C4-2B (cell line): ENCODE measurements at regions not wholly inside any gene's neighbourhood (a gene's known extent, or its start where the extent isn't known, plus 50 kb on each side); places are given as distances from the start of the nearest gene placed in this dataset.

Source experiments
- H3K27ac ChIP-seq: fragments of 450-650 bp; 2 replicates; pipeline ENCODE4 v1.5.1; 2017
- ZFX ChIP-seq: fragments of 450-650 bp; IDR thresholded peaks from 2 replicates; pipeline ENCODE4 v1.6.1; 2017
- TF ChIP-seq, protein P1 (sequence below): fragments of 450-650 bp; conservative IDR thresholded peaks from 2 replicates; pipeline ENCODE4 v1.5.1; 2017; ENCODE audit warnings: mild to moderate bottlenecking

DNA sequence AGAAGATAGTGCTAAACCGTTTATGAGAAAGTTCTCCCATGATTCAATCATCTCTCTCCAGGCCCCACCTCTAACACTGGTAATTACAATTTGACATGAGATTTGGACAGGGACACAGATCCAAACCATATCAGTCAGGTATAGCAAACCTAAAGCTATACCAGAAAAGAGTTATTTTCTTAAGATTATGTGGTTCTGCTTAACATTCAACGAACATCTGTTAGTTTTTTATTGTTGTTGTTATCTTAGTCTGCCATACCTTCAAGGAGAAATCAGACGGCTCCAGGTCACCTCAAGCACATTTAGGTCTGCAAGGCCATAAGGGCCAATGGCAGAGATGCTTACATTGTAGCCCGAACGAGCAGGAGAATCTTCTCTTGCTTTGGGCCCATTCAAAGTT, 89.5 kb upstream of the ETV3 start:
- no peak overlapping the region for H3K27ac ChIP-seq
- no peak for TF ChIP-seq ZFX
- TF ChIP-seq, protein P1, sequence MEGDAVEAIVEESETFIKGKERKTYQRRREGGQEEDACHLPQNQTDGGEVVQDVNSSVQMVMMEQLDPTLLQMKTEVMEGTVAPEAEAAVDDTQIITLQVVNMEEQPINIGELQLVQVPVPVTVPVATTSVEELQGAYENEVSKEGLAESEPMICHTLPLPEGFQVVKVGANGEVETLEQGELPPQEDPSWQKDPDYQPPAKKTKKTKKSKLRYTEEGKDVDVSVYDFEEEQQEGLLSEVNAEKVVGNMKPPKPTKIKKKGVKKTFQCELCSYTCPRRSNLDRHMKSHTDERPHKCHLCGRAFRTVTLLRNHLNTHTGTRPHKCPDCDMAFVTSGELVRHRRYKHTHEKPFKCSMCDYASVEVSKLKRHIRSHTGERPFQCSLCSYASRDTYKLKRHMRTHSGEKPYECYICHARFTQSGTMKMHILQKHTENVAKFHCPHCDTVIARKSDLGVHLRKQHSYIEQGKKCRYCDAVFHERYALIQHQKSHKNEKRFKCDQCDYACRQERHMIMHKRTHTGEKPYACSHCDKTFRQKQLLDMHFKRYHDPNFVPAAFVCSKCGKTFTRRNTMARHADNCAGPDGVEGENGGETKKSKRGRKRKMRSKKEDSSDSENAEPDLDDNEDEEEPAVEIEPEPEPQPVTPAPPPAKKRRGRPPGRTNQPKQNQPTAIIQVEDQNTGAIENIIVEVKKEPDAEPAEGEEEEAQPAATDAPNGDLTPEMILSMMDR = no peak

- TF ChIP-seq ZFX = no peak
- TF ChIP-seq, protein P1 = no peak
- no peak overlapping the region for H3K27ac ChIP-seq
Measured at GRCh38 chr1:157226739-157227138, 88.5 kb upstream of the ETV3 start.

DNA sequence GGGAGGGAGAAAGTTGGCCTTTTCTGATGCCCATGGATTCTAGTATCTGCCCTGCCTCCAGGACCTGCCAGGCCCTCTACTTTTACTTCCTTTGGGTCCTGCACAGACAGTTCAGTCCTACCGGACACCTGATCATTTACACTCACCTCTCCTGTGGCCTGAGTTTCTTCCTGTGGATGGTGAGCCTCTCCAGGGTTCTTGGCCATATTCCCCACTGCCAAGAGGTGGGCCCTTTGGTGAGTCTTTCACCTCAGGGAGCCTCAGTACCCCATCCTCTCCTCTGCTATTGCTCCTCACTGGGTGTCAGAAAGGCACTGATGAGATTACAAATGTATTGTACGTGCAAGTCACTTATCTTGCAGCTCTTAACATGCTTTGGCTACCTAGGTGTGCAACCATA, 81.4 kb upstream of the ETV3 start:
- no peak for TF ChIP-seq ZFX
- TF ChIP-seq, protein P1 = no peak

GRCh38 chr1:157219182-157219581, 81.0 kb upstream of the ETV3 start:
- no peak overlapping the region for H3K27ac ChIP-seq
- no peak for TF ChIP-seq ZFX
- TF ChIP-seq, protein P1 = no peak

More for the DNA sequence above, 81.4 kb upstream of the ETV3 start:
- H3K27ac ChIP-seq = no peak overlapping the region

DNA sequence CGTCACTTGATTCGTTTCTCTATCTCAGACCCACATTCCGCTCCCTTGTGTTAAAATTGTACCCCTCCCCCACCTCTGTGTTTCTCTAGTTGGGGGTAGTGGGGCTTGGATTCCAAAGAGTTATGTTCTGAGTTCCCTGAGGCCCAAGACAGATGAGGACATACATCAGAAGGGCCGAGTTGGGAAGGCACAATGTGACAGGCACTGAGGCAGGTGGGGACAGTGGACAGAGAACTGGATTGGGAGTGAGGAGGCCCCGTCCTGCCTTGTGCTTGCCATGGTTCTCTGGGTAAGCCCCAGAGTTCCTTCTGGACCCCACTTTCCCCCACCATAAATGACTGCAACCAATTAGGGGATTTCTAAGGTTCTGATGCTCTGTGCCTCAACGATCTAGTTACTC, 80.5 kb upstream of the ETV3 start:
- H3K27ac ChIP-seq = no peak overlapping the region
- TF ChIP-seq, protein P1 = no peak
- no peak for TF ChIP-seq ZFX

DNA sequence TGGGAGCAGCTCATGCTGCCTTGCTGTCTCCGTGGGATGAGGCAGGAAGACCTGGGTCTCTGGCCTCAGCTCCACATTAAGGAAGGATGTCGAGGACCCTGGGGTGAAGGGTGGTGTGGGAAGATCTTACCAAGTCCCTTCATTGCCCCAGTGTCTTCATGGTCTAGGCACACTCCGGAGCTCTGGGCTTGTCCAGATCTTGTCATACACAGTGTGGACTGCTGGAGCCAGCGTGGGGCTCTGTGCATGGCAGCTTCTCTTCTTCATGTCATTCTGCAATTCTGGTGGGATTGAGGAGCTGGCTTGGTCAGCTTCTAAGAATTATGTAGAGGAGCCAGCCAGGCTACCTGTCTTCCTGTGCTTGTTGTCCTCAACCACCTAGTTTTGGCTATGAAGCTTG, 79.3 kb upstream of the ETV3 start:
- H3K27ac ChIP-seq = no peak overlapping the region
- TF ChIP-seq, protein P1 = no peak
- no peak for TF ChIP-seq ZFX

- TF ChIP-seq, protein P1 = no peak
- TF ChIP-seq ZFX = no peak
- H3K27ac ChIP-seq = no peak overlapping the region
Measured at GRCh38 chr1:157213836-157214235, 75.6 kb upstream of the ETV3 start.
